ENCODE measurements at regions not wholly inside any gene's neighbourhood (a gene's known extent, or its start where the extent isn't known, plus 50 kb on each side); places are given as distances from the start of the nearest gene placed in this dataset.

DNA sequence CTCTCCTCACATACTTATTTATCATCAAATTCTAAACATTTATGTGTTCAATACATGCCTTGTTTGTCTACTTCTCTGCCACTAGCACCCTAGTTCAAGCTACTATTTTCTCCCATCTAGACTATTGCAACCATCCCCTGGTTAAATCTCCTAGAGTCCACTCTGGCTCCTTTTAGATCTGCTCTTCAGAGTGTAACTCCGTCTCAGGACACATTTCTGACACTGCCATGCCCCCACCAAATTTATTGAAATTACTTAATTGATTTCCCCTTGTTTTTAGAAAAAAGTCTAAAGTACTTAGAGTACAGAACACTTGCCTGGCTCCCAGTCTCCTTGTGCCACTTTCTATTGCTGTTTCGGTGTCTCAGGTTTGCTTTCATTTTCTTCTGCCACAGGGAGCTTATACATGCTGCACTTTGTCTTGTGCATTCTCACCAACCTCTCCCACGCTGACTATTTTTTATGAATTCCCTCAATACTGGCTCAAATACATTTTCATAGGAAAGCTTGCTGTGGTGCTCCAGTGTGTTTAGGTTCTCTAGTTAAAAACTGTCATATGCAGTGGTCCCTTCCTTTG, 792.3 kb downstream of the DIPK2A start:
- TF ChIP-seq, protein P1, sequence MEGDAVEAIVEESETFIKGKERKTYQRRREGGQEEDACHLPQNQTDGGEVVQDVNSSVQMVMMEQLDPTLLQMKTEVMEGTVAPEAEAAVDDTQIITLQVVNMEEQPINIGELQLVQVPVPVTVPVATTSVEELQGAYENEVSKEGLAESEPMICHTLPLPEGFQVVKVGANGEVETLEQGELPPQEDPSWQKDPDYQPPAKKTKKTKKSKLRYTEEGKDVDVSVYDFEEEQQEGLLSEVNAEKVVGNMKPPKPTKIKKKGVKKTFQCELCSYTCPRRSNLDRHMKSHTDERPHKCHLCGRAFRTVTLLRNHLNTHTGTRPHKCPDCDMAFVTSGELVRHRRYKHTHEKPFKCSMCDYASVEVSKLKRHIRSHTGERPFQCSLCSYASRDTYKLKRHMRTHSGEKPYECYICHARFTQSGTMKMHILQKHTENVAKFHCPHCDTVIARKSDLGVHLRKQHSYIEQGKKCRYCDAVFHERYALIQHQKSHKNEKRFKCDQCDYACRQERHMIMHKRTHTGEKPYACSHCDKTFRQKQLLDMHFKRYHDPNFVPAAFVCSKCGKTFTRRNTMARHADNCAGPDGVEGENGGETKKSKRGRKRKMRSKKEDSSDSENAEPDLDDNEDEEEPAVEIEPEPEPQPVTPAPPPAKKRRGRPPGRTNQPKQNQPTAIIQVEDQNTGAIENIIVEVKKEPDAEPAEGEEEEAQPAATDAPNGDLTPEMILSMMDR (IDR thresholded peaks at IDR 0.05): no peak
- TF ChIP-seq EP300 (IDR thresholded peaks at IDR 0.05) (no peak), POLR2A (IDR thresholded peaks at IDR 0.05) (no peak), POLR2AphosphoS5 (IDR thresholded peaks at IDR 0.05) (no peak)
